Lower lobe of right lung (tissue), 2 donors: ENCODE measurements at regions not wholly inside any gene's neighbourhood (a gene's known extent, or its start where the extent isn't known, plus 50 kb on each side); places are given as distances from the start of the nearest gene placed in this dataset.

Experiments used
- ATAC-seq, 2 donors: fragments of 200-7000 bp; cut with Tn5 transposase; one replicate each; pipeline ENCODE4 v1.9.1; 2020 to 2022; ENCODE audit warnings: mild to moderate bottlenecking in 2 of 2, moderate library complexity in 2 of 2
- DNase-seq: peaks from one replicate; pipeline ENCODE4 v3.0.0-alpha.2; 2020
- H3K27ac ChIP-seq: fragments of 200-600 bp; one replicate; pipeline ENCODE4 v1.8.0; 2022
- H3K27me3 ChIP-seq: fragments of 200-600 bp; one replicate; pipeline ENCODE4 v1.8.0; 2022; ENCODE audit warnings: low read depth
- H3K36me3 ChIP-seq: fragments of 200-600 bp; one replicate; pipeline ENCODE4 v1.8.0; 2022; ENCODE audit warnings: mild to moderate bottlenecking
- H3K4me1 ChIP-seq: fragments of 200-600 bp; one replicate; pipeline ENCODE4 v1.8.0; 2022
- H3K4me3 ChIP-seq: fragments of 200-600 bp; one replicate; pipeline ENCODE4 v1.8.0; 2022; ENCODE audit warnings: mild to moderate bottlenecking
- H3K9me3 ChIP-seq: fragments of 200-600 bp; one replicate; pipeline ENCODE4 v1.8.0; 2022
- intact Hi-C: fragments of 100-400 bp; cut with DNase I; formaldehyde crosslinking; loops from one replicate; pipeline ENCODE4 v1.11.0; 2022
- TF ChIP-seq, protein P1 (sequence below): fragments of 200-600 bp; IDR thresholded peaks from one replicate; pipeline ENCODE4 v1.8.0; 2022; ENCODE audit warnings: antibody characterized with exemption, mild to moderate bottlenecking
- donor health status: DM: no; HTN: yes; CAD: no; lungs with severe emphysema.

- no peaks in the 10 kb centered on the region for H3K27me3 ChIP-seq
- H3K36me3 ChIP-seq = no peaks in the 10 kb centered on the region
- TF ChIP-seq, protein P1, sequence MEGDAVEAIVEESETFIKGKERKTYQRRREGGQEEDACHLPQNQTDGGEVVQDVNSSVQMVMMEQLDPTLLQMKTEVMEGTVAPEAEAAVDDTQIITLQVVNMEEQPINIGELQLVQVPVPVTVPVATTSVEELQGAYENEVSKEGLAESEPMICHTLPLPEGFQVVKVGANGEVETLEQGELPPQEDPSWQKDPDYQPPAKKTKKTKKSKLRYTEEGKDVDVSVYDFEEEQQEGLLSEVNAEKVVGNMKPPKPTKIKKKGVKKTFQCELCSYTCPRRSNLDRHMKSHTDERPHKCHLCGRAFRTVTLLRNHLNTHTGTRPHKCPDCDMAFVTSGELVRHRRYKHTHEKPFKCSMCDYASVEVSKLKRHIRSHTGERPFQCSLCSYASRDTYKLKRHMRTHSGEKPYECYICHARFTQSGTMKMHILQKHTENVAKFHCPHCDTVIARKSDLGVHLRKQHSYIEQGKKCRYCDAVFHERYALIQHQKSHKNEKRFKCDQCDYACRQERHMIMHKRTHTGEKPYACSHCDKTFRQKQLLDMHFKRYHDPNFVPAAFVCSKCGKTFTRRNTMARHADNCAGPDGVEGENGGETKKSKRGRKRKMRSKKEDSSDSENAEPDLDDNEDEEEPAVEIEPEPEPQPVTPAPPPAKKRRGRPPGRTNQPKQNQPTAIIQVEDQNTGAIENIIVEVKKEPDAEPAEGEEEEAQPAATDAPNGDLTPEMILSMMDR = no peak
- ATAC-seq = peak; percentile 55 to 58
- peak; percentile 55 for DNase-seq
- H3K4me3 ChIP-seq = no peak overlapping the region
- intact Hi-C loops = no loop called here
- H3K9me3 ChIP-seq = no peaks in the 10 kb centered on the region
- peaks cover 11% of the 10 kb centered on the region for H3K4me1 ChIP-seq
- peak overlapping the region; percentile 60 for H3K27ac ChIP-seq
These were observed 215.1 kb upstream of the TRIB2 start for GRCh38 chr2:12501469-12502158.

GRCh38 chr2:12502759-12503158 lies 214.0 kb upstream of the TRIB2 start:
- Histone ChIP-seq H3K27ac (peak overlapping the region; percentile 53), H3K36me3 (no peaks in the 10 kb centered on the region)
- peak in 1 of 2 donors; percentile 57 for ATAC-seq

GRCh38 chr2:12504443-12504842 lies 212.3 kb upstream of the TRIB2 start:
- Histone ChIP-seq H3K27ac (no peak overlapping the region), H3K4me3 (no peak overlapping the region), H3K9me3 (no peaks in the 10 kb centered on the region), H3K4me1 (peaks cover 11% of the 10 kb centered on the region), H3K27me3 (no peaks in the 10 kb centered on the region), H3K36me3 (no peaks in the 10 kb centered on the region)
- intact Hi-C loops = no loop called here
- no peak for DNase-seq
- TF ChIP-seq, protein P1 = no peak
- no peak for ATAC-seq

More at GRCh38 chr2:12502759-12503158, 214.0 kb upstream of the TRIB2 start:
- H3K9me3 ChIP-seq = no peaks in the 10 kb centered on the region
- no peak for DNase-seq
- peaks cover 11% of the 10 kb centered on the region for H3K4me1 ChIP-seq
- intact Hi-C loops = no loop called here
- TF ChIP-seq, protein P1 = no peak
- no peaks in the 10 kb centered on the region for H3K27me3 ChIP-seq
- H3K4me3 ChIP-seq = no peak overlapping the region

- no peak overlapping the region for H3K27ac ChIP-seq
- DNase-seq = no peak
- H3K27me3 ChIP-seq = no peaks in the 10 kb centered on the region
- no peaks in the 10 kb centered on the region for H3K9me3 ChIP-seq
- H3K36me3 ChIP-seq = no peaks in the 10 kb centered on the region
- TF ChIP-seq, protein P1 = no peak
- no peak for ATAC-seq
- H3K4me3 ChIP-seq = no peak overlapping the region
- peaks cover 8% of the 10 kb centered on the region for H3K4me1 ChIP-seq
- intact Hi-C loops = no loop called here
These were observed 209.9 kb upstream of the TRIB2 start for GRCh38 chr2:12506846-12507245.

DNA sequence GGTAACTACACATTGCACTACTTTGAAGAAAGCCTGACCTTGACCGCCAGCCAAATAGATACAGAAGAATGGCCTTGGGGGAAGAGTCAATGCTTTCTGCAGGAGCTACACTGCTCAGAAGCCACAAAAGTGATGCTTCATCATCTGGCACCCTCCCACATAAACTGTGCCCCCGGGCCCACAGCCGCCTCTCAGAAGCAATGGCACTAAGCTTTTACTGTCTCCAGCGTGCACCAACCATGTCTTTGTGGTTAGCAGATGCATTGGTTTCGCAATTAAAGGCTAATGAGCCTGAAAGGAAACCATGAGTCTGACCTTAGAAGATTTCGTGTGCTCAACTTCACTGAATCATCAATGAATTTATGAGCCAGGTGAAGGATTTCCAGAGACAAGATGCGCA lies 209.4 kb upstream of the TRIB2 start:
- H3K9me3 ChIP-seq = no peaks in the 10 kb centered on the region
- H3K36me3 ChIP-seq = no peaks in the 10 kb centered on the region
- DNase-seq (no peak), ATAC-seq (peak in 1 of 2 donors; percentile 50)
- TF ChIP-seq, protein P1 = no peak
- H3K4me3 ChIP-seq = no peak overlapping the region
- no peak overlapping the region for H3K27ac ChIP-seq
- intact Hi-C loops = no loop called here
- no peaks in the 10 kb centered on the region for H3K27me3 ChIP-seq
- peaks cover 4% of the 10 kb centered on the region for H3K4me1 ChIP-seq
